ENCODE measurements at regions not wholly inside any gene's neighbourhood (a gene's known extent, or its start where the extent isn't known, plus 50 kb on each side); places are given as distances from the start of the nearest gene placed in this dataset.

DNA sequence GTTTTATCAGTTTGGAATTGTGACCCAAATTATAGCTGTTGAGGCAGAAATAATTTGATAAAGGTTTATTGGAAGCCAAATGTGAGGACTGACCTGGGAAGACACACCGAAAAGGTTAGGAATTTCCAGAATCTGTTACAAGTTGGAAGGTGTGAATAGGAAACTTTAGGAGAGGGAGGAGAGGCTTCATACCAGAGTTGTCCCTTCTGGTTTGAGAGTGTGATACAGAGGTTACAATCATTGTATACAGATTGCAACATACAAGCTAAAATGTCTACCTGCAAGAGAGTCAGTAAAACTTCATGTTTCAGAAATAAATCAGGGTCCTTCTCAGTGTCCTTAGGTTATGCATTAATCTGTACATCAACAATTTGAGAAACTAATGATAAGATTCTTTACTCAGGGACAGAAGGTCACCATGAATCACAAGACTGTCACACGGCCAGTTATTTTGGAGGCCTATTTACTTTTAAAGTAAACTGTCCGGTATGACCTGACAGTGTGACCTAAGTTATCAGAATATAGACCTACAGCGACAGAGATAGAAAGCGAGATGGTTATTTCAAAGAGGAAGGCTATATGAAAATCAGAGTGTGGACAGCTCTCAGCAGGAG is 204.9 kb upstream of the CTNND2 start:
- Mint-ChIP-seq H3K4me1 (ENCODE audit: low read depth) (no peaks in the 10 kb centered on the region), H3K27ac (no peak overlapping the region)
- TF ChIP-seq CTCF (IDR thresholded peaks at IDR 0.05) = no peak

DNA sequence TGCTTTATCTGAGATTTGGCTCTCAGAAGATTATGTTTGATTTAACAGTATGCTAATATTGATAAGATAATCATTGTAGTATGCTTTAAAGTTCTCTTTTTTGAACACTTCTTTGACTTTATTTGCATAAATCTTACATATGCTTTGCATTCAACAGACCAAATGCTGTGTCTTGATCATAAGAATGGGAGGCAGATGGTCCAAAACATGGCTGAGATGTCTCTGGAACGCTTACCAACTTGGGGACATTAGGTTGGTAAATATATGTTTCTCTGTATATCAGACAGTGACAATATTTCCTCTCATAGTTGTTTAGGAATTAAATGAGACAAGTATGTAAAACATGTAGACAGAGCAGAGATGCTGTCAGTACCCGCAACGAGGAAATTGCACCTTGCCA is 197.9 kb upstream of the CTNND2 start:
- no peaks in the 10 kb centered on the region for H3K36me3 Mint-ChIP-seq (ENCODE audit: low read depth)
- no peak for DNase-seq
- no peak overlapping the region for H3K27ac Mint-ChIP-seq
- peaks cover 28% of the 10 kb centered on the region for H3K9me3 Mint-ChIP-seq
- no peak overlapping the region for H3K4me3 Mint-ChIP-seq
- no peaks in the 10 kb centered on the region for H3K27me3 Mint-ChIP-seq (ENCODE audit: insufficient read depth)
- TF ChIP-seq CTCF (IDR thresholded peaks at IDR 0.05) = no peak
- no peaks in the 10 kb centered on the region for H3K4me1 Mint-ChIP-seq (ENCODE audit: low read depth)

More for the DNA sequence above, 204.9 kb upstream of the CTNND2 start:
- H3K9me3 Mint-ChIP-seq = peaks cover 22% of the 10 kb centered on the region
- DNase-seq = no peak
- H3K27me3 Mint-ChIP-seq (ENCODE audit: insufficient read depth) = no peaks in the 10 kb centered on the region; the same call in 1 of the 2 replicates
- no peak overlapping the region for H3K4me3 Mint-ChIP-seq
- no peaks in the 10 kb centered on the region; the same call in 1 of the 2 replicates for H3K36me3 Mint-ChIP-seq (ENCODE audit: low read depth)

DNA sequence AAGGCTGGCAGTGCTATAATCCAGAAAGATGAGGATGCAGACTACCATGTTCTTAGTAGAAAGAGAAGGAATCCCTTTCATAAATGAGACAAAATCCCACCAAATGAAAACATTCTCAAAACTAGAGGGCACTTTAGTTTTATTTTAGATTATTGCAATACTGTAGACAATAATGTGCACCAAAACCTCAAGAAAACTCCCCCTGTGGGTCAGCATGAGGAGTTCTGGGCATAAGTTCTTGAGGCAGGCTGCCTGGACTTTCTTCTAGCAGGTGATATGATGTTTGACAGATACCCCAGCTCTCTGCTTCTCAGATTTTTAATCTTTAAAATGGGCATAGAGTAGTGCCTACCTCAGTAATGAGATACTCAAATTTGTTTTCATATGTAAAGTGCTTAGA is 196.3 kb upstream of the CTNND2 start:
- no peaks in the 10 kb centered on the region for H3K36me3 Mint-ChIP-seq (ENCODE audit: low read depth)
- no peak for TF ChIP-seq CTCF (IDR thresholded peaks at IDR 0.05)
- no peaks in the 10 kb centered on the region for H3K27me3 Mint-ChIP-seq (ENCODE audit: insufficient read depth)
- no peak overlapping the region for H3K4me3 Mint-ChIP-seq
- H3K27ac Mint-ChIP-seq = no peak overlapping the region
- H3K4me1 Mint-ChIP-seq (ENCODE audit: low read depth) = no peaks in the 10 kb centered on the region
- no peak for DNase-seq
- peaks cover 39% of the 10 kb centered on the region for H3K9me3 Mint-ChIP-seq

- DNase-seq = no peak
- H3K9me3 Mint-ChIP-seq = peaks cover 47% of the 10 kb centered on the region
- no peak overlapping the region for H3K27ac Mint-ChIP-seq
- TF ChIP-seq CTCF (IDR thresholded peaks at IDR 0.05) = no peak
- peaks cover 4% of the 10 kb centered on the region; the same call in 1 of the 2 replicates for H3K36me3 Mint-ChIP-seq (ENCODE audit: low read depth)
- H3K4me1 Mint-ChIP-seq (ENCODE audit: low read depth) = no peaks in the 10 kb centered on the region
- no peaks in the 10 kb centered on the region; the same call in 1 of the 2 replicates for H3K27me3 Mint-ChIP-seq (ENCODE audit: insufficient read depth)
- no peak overlapping the region for H3K4me3 Mint-ChIP-seq
Measured at GRCh38 chr5:12099296-12099695, 195.1 kb upstream of the CTNND2 start.

GRCh38 chr5:12095808-12096281 is 191.6 kb upstream of the CTNND2 start:
- H3K27me3 Mint-ChIP-seq (ENCODE audit: insufficient read depth) = no peaks in the 10 kb centered on the region; the same call in 1 of the 2 replicates
- H3K9me3 Mint-ChIP-seq = peaks cover 52% of the 10 kb centered on the region
- no peak for TF ChIP-seq CTCF (IDR thresholded peaks at IDR 0.05)
- no peak overlapping the region for H3K4me3 Mint-ChIP-seq
- H3K36me3 Mint-ChIP-seq (ENCODE audit: low read depth) = peaks cover 5% of the 10 kb centered on the region; the same call in 1 of the 2 replicates
- no peak overlapping the region for H3K27ac Mint-ChIP-seq
- no peak for DNase-seq
- no peaks in the 10 kb centered on the region for H3K4me1 Mint-ChIP-seq (ENCODE audit: low read depth)
